HG03095 (cell line): ENCODE measurements at regions not wholly inside any gene's neighbourhood (a gene's known extent, or its start where the extent isn't known, plus 50 kb on each side); places are given as distances from the start of the nearest gene placed in this dataset.
"Not testable (repeated sequence)": the region's sequence is repeated elsewhere in the genome, so short reads cannot be mapped to it uniquely, and the experiment has no call there.

Experiments
- ATAC-seq: cut with Tn5 transposase; IDR thresholded peaks from one replicate; pipeline ENCODE4 v1.9.1; 2021; ENCODE audit warnings: moderate library complexity; ENCODE audit not compliant: unreplicated experiment

- no peak for ATAC-seq
These were observed 61.9 kb upstream of the ADGRL2 start for GRCh38 chr1:81738875-81739274.

- ATAC-seq = no peak
These were observed 67.3 kb upstream of the ADGRL2 start for GRCh38 chr1:81733480-81733879.

GRCh38 chr1:81731989-81732388, 68.7 kb upstream of the ADGRL2 start:
- no peak for ATAC-seq

GRCh38 chr1:81730881-81731280, 69.9 kb upstream of the ADGRL2 start:
- ATAC-seq = no peak

- not testable (repeated sequence) for ATAC-seq
These were observed 70.4 kb upstream of the ADGRL2 start for GRCh38 chr1:81730299-81730698.

- no peak for ATAC-seq
These were observed 70.9 kb upstream of the ADGRL2 start for GRCh38 chr1:81729818-81730217.

- no peak for ATAC-seq
These were observed 71.5 kb upstream of the ADGRL2 start for GRCh38 chr1:81729239-81729638.

GRCh38 chr1:81725823-81726222, 74.9 kb upstream of the ADGRL2 start:
- no peak for ATAC-seq

- ATAC-seq = not testable (repeated sequence)
These were observed 78.0 kb upstream of the ADGRL2 start for GRCh38 chr1:81722631-81723328.

GRCh38 chr1:81720256-81720655, 80.5 kb upstream of the ADGRL2 start:
- ATAC-seq = not testable (repeated sequence)

GRCh38 chr1:81717230-81717629, 83.5 kb upstream of the ADGRL2 start:
- ATAC-seq = no peak

- ATAC-seq = no peak
These were observed 85.3 kb upstream of the ADGRL2 start for GRCh38 chr1:81715391-81715790.

GRCh38 chr1:81714636-81715035, 86.1 kb upstream of the ADGRL2 start:
- no peak for ATAC-seq

- no peak for ATAC-seq
These were observed 88.3 kb upstream of the ADGRL2 start for GRCh38 chr1:81712425-81712824.

GRCh38 chr1:81710857-81711256, 89.9 kb upstream of the ADGRL2 start:
- no peak for ATAC-seq

GRCh38 chr1:81708250-81708649, 92.5 kb upstream of the ADGRL2 start:
- no peak for ATAC-seq

GRCh38 chr1:81706650-81707435, 93.9 kb upstream of the ADGRL2 start:
- ATAC-seq = no peak

GRCh38 chr1:81703756-81704463, 96.8 kb upstream of the ADGRL2 start:
- no peak for ATAC-seq

GRCh38 chr1:81703391-81703755, 97.4 kb upstream of the ADGRL2 start:
- no peak for ATAC-seq

- ATAC-seq = no peak
These were observed 97.8 kb upstream of the ADGRL2 start for GRCh38 chr1:81702903-81703302.

- no peak for ATAC-seq
These were observed 98.5 kb upstream of the ADGRL2 start for GRCh38 chr1:81702079-81702715.
